GM12878 (cell line): ENCODE measurements at regions not wholly inside any gene's neighbourhood (a gene's known extent, or its start where the extent isn't known, plus 50 kb on each side); places are given as distances from the start of the nearest gene placed in this dataset.

Source experiments
- ATAC-seq: fragments of 200-7000 bp; cut with Tn5 transposase; 3 replicates; pipeline ENCODE4 v1.9.1; 2020; ENCODE audit warnings: mild to moderate bottlenecking, moderate library complexity
- BruUV-seq: library from RNA; stranded (reverse); fragments of 400-500 nt; replicated peaks from 2 replicates; lab custom pipeline; 2021; lab: Mats Ljungman, UMichigan
- CTCF ChIA-PET: fragments of 300-600 bp; sonication (Branson Sonifier 250); formaldehyde crosslinking; extraction: SDS; loops from one replicate; lab custom pipeline; 2021; ENCODE audit warnings: inconsistent platforms; lab: Yijun Ruan, JAX
- POLR2A ChIA-PET: fragments of 350-600 bp; formaldehyde crosslinking; extraction: SDS; loops from one replicate; lab custom pipeline; 2021; ENCODE audit warnings: inconsistent platforms; lab: Charles Lee
- RAD21 ChIA-PET: fragments of 300-600 bp; sonication (Branson Sonifier 250); formaldehyde crosslinking; loops from one replicate; lab custom pipeline; 2023; ENCODE audit warnings: antibody characterized with exemption; ENCODE audit not compliant: unreplicated experiment; lab: Charles Lee
- SMC1A ChIA-PET: fragments of 300-600 bp; sonication (Branson Sonifier 250); formaldehyde crosslinking; loops from one replicate; lab custom pipeline; 2023; ENCODE audit not compliant: unreplicated experiment, uncharacterized antibody; lab: Charles Lee
- DNase-seq: peaks from one replicate; pipeline ENCODE4 v3.0.0-alpha.2; 2011; ENCODE audit warnings: low read depth, low spot score
- FAIRE-seq: peaks from 3 replicates; lab custom pipeline; 2011; peaks lifted over from hg19 to GRCh38; lab: Jason Lieb, UNC
- H2AFZ ChIP-seq: 2 replicates; pipeline ENCODE4 v1.6.0; 2011; ENCODE audit warnings: low read depth, low read length, control low read depth; ENCODE audit not compliant: control insufficient read depth
- H3K27ac ChIP-seq: 2 replicates; pipeline ENCODE4 v1.5.1; 2011; ENCODE audit warnings: control low read depth; ENCODE audit not compliant: control insufficient read depth, insufficient read depth
- H3K27me3 ChIP-seq, 2 experiments: replicated peaks in 1 of 2; 2 replicates each; pipeline versions ENCODE4 v1.6.0 to v1.6.1; 2011; ENCODE audit warnings: low read length in 1 of 2; ENCODE audit not compliant: control insufficient read depth in 2 of 2, insufficient read depth in 2 of 2
- H3K36me3 ChIP-seq, 2 experiments: 2 replicates each; pipeline ENCODE4 v1.5.1; 2011; ENCODE audit warnings: low read length in 1 of 2; ENCODE audit not compliant: control insufficient read depth in 2 of 2, insufficient read depth in 2 of 2
- H3K4me1 ChIP-seq: 2 replicates; pipeline ENCODE4 v1.6.1; 2011; ENCODE audit warnings: mild to moderate bottlenecking, low read length, moderate library complexity, mixed read lengths; ENCODE audit not compliant: control insufficient read depth, insufficient read depth
- H3K4me2 ChIP-seq: 2 replicates; pipeline ENCODE4 v1.6.0; 2011; ENCODE audit warnings: control low read depth; ENCODE audit not compliant: control insufficient read depth, insufficient read depth
- H3K4me3 ChIP-seq: fragments of 200-600 bp; sonication (generic); 2 replicates; pipeline ENCODE4 v1.5.1; 2016
- H3K79me2 ChIP-seq: 2 replicates; pipeline ENCODE4 v1.6.0; 2011; ENCODE audit warnings: low read length; ENCODE audit not compliant: control insufficient read depth, insufficient read depth
- H3K9ac ChIP-seq: 2 replicates; pipeline ENCODE4 v1.8.0; 2011; ENCODE audit warnings: low read length, control low read depth, mixed read lengths; ENCODE audit not compliant: control insufficient read depth, insufficient read depth
- H3K9me3 ChIP-seq: replicated peaks from 3 replicates; pipeline ENCODE4 v1.5.1; 2011; ENCODE audit warnings: mild to moderate bottlenecking, low read length; ENCODE audit not compliant: control insufficient read depth, insufficient read depth
- H4K20me1 ChIP-seq: 2 replicates; pipeline ENCODE4 v1.6.0; 2011; ENCODE audit not compliant: control insufficient read depth, insufficient read depth
- LARP7 ChIP-seq: fragments of 450-650 bp; IDR thresholded peaks from 2 replicates; pipeline ENCODE4 v1.6.1; 2017; ENCODE audit warnings: mild to moderate bottlenecking
- MYC ChIP-seq: IDR thresholded peaks from 2 replicates; pipeline ENCODE4 v1.6.1; 2011; ENCODE audit warnings: mild to moderate bottlenecking, low read length, moderate library complexity, inconsistent platforms; ENCODE audit not compliant: insufficient read depth, insufficient replicate concordance, insufficient read length, severe bottlenecking
- PAX5 ChIP-seq: IDR thresholded peaks from 2 replicates; pipeline ENCODE4 v1.6.1; 2011; ENCODE audit warnings: low read depth, low read length, borderline replicate concordance
- RELA ChIP-seq: fragments of 450-650 bp; IDR thresholded peaks from 2 replicates; pipeline ENCODE4 v1.8.0; 2014; ENCODE audit warnings: borderline replicate concordance; ENCODE audit not compliant: partially characterized antibody
- SIN3A ChIP-seq: IDR thresholded peaks from 2 replicates; pipeline ENCODE4 v1.6.1; 2012; ENCODE audit warnings: low read depth, low read length, improper control_type of control experiment
- ZBTB33 ChIP-seq: fragments of 450-650 bp; IDR thresholded peaks from 2 replicates; pipeline ENCODE4 v1.6.1; 2017; ENCODE audit warnings: mild to moderate bottlenecking
- ZBTB40 ChIP-seq: fragments of 450-650 bp; IDR thresholded peaks from 2 replicates; pipeline ENCODE4 v1.6.1; 2016; ENCODE audit warnings: mild to moderate bottlenecking, moderate library complexity, borderline replicate concordance
- ZNF274 ChIP-seq: IDR thresholded peaks from one replicate; pipeline ENCODE4 v1.8.0; 2011; ENCODE audit not compliant: insufficient read length, insufficient read depth
- ZNF384 ChIP-seq: IDR thresholded peaks from 2 replicates; pipeline ENCODE4 v1.6.1; 2012; ENCODE audit warnings: low read depth, mild to moderate bottlenecking, low read length, improper control_type of control experiment, borderline replicate concordance
- WGBS: methylation state at CpG from one replicate; pipeline ENCODE4 v1.1.6; 2016; ENCODE audit warnings: low lambda C conversion rate; ENCODE audit not compliant: insufficient replicate concordance, insufficient coverage; ENCODE audit errors: missing lambda C conversion rate; 5-methylcytosine and 5-hydroxymethylcytosine counted together
- in situ Hi-C: fragments of 300-500 bp; cut with MboI; formaldehyde crosslinking; loops from 9 replicates; pipeline ENCODE4 v1.14.3; 2018; ENCODE audit warnings: mixed read lengths
- intact Hi-C: fragments of 100-400 bp; cut with micrococcal nuclease; formaldehyde crosslinking; loops from one replicate; pipeline ENCODE4 v1.14.2; 2022; ENCODE audit not compliant: unreplicated experiment
- TF ChIP-seq, protein P1 (sequence below): fragments of 150-350 bp; IDR thresholded peaks from 2 replicates; pipeline ENCODE4 v1.6.1; 2014; ENCODE audit warnings: mild to moderate bottlenecking, low read depth, low read length

DNA sequence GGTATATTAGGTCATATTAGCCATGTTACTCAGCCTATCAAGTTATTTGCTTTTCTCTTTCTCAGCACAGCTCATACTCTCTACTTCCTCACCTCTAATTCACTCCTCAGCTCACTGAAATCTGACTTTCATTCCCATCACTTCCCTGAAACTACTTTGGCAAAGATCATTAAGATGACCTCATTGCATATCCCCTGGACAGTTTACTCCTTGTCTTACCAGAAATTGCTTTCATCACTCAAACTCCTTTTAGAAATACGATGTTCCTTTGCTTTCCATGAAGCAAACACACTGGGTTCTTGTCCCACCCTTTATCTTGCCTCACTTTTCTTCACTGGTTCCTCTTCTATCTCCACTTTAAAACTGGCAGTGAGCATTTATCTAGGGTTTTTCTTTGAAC is 354.4 kb downstream of the TUSC7 start:
- Histone ChIP-seq H3K79me2 (no peaks in the 10 kb centered on the region), H3K4me1 (no peaks in the 10 kb centered on the region), H3K27ac (no peak overlapping the region), H3K9ac (no peak overlapping the region), H3K9me3 (no peaks in the 10 kb centered on the region), H3K36me3 (no peaks in the 10 kb centered on the region), H4K20me1 (no peaks in the 10 kb centered on the region), H3K27me3 (no peaks in the 10 kb centered on the region), H3K4me2 (no peak overlapping the region), H3K4me3 (no peak overlapping the region), H2AFZ (no peak overlapping the region)
- ChIA-PET CTCF (no interaction called here), SMC1A (no interaction called here), POLR2A (no interaction called here), RAD21 (no interaction called here)
- DNase-seq (no peak), FAIRE-seq (no peak), ATAC-seq (no peak)
- BruUV-seq = no TSS peak
- 8% methylated on average over 1 of the region's 1 CpG for WGBS
- in situ Hi-C loops = no loop called here
- intact Hi-C loops = no loop called here
- no peak for TF ChIP-seq SIN3A
- TF ChIP-seq ZBTB40 = no peak

GRCh38 chr3:117068301-117068700 is 358.7 kb downstream of the TUSC7 start:
- H3K4me2 ChIP-seq = no peak overlapping the region
- ChIA-PET SMC1A (interaction anchor here (1.2 kb wide), 1 partner anchor 205 kb away, joined by 3 read pairs; no protein-coding TSS in a partner anchor), RAD21 (no interaction called here), POLR2A (no interaction called here), CTCF (no interaction called here)
- no peak for ATAC-seq
- no peaks in the 10 kb centered on the region for H4K20me1 ChIP-seq
- no peaks in the 10 kb centered on the region for H3K36me3 ChIP-seq
- no peak overlapping the region for H3K27ac ChIP-seq
- DNase-seq = no peak
- H3K27me3 ChIP-seq = no peaks in the 10 kb centered on the region; a peak in 1 of 4 replicates
- intact Hi-C loops = no loop called here
- no peak overlapping the region for H3K4me3 ChIP-seq
- no peaks in the 10 kb centered on the region for H3K9me3 ChIP-seq
- H2AFZ ChIP-seq = no peak overlapping the region
- H3K4me1 ChIP-seq = no peaks in the 10 kb centered on the region
- H3K9ac ChIP-seq = no peak overlapping the region
- FAIRE-seq = no peak
- no peaks in the 10 kb centered on the region for H3K79me2 ChIP-seq
- no TSS peak for BruUV-seq
- in situ Hi-C loops = no loop called here
- 2% methylated on average over 2 of the region's 2 CpGs for WGBS
- TF ChIP-seq, protein P1, sequence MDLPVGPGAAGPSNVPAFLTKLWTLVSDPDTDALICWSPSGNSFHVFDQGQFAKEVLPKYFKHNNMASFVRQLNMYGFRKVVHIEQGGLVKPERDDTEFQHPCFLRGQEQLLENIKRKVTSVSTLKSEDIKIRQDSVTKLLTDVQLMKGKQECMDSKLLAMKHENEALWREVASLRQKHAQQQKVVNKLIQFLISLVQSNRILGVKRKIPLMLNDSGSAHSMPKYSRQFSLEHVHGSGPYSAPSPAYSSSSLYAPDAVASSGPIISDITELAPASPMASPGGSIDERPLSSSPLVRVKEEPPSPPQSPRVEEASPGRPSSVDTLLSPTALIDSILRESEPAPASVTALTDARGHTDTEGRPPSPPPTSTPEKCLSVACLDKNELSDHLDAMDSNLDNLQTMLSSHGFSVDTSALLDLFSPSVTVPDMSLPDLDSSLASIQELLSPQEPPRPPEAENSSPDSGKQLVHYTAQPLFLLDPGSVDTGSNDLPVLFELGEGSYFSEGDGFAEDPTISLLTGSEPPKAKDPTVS = no peak
- no peak for TF ChIP-seq ZNF274
- no peak for TF ChIP-seq PAX5
- TF ChIP-seq ZBTB33 = no peak
- TF ChIP-seq MYC = no peak
- no peak for TF ChIP-seq RELA
- no peak for TF ChIP-seq ZNF384
- TF ChIP-seq LARP7 = no peak
